Colonic mucosa (tissue), 4 donors: ENCODE measurements at regions not wholly inside any gene's neighbourhood (a gene's known extent, or its start where the extent isn't known, plus 50 kb on each side); places are given as distances from the start of the nearest gene placed in this dataset.

Source experiments
- DNase-seq: peaks from one replicate; pipeline ENCODE4 v3.0.0-alpha.2; 2020
- H3K27ac ChIP-seq: fragments of 200-600 bp; one replicate; pipeline ENCODE4 v1.8.0; 2021
- H3K27me3 ChIP-seq: fragments of 200-600 bp; one replicate; pipeline ENCODE4 v1.8.0; 2021
- H3K36me3 ChIP-seq: fragments of 200-600 bp; one replicate; pipeline ENCODE4 v1.8.0; 2021
- H3K4me1 ChIP-seq: fragments of 200-600 bp; one replicate; pipeline ENCODE4 v1.8.0; 2021; ENCODE audit warnings: mild to moderate bottlenecking
- H3K4me3 ChIP-seq: fragments of 200-600 bp; one replicate; pipeline ENCODE4 v1.8.0; 2021
- H3K9ac ChIP-seq, 2 donors: one replicate each; pipeline ENCODE4 v1.7.0; 2013; ENCODE audit warnings: control low read depth in 2 of 2, low read depth in 2 of 2, low read length in 2 of 2
- H3K9me3 ChIP-seq: fragments of 200-600 bp; one replicate; pipeline ENCODE4 v1.8.0; 2021
- CTCF ChIP-seq: fragments of 200-600 bp; IDR thresholded peaks from one replicate; pipeline ENCODE4 v1.8.0; 2022; ENCODE audit warnings: antibody characterized with exemption, mild to moderate bottlenecking
- intact Hi-C: fragments of 100-400 bp; cut with DNase I; formaldehyde crosslinking; loops from one replicate; pipeline ENCODE4 v1.14.1; 2022
- donor health status: healthy.
- donor health status: DM: no; HTN: no; CAD: no.
- donor health status: DM: no; HTN: no; CAD: no.

DNA sequence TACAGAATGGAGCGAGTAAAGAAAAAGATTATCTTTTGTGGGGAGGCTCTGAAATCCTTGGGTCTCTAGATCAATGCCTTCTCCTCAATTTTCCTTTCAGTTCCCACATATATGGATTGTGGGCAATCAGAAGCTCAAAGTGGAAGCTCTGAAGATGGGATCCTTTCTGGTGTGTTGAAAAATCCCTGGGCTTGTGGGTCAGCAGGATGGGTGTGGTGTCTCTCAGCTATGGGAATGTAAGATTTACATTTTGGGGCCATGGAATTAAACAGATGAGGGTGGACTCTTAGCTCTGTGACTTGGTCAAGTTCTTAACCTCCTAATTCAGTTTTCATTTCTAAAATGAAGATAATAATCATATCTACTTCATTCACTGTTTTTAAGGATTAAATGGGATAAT is 231.9 kb upstream of the CA10 start:
- H3K36me3 ChIP-seq: no peaks in the 10 kb centered on the region
- intact Hi-C loops: no loop called here
- no peak overlapping the region for H3K9ac ChIP-seq
- TF ChIP-seq CTCF: no peak
- DNase-seq: no peak
- H3K4me3 ChIP-seq: no peak overlapping the region
- no peaks in the 10 kb centered on the region for H3K27me3 ChIP-seq
- no peak overlapping the region for H3K27ac ChIP-seq
- peaks cover 4% of the 10 kb centered on the region for H3K4me1 ChIP-seq
- no peaks in the 10 kb centered on the region for H3K9me3 ChIP-seq

GRCh38 chr17:52389632-52390031 is 231.1 kb upstream of the CA10 start:
- peak overlapping the region; percentile 1 for H3K4me3 ChIP-seq
- H3K27ac ChIP-seq: peak overlapping the region; percentile 10

DNA sequence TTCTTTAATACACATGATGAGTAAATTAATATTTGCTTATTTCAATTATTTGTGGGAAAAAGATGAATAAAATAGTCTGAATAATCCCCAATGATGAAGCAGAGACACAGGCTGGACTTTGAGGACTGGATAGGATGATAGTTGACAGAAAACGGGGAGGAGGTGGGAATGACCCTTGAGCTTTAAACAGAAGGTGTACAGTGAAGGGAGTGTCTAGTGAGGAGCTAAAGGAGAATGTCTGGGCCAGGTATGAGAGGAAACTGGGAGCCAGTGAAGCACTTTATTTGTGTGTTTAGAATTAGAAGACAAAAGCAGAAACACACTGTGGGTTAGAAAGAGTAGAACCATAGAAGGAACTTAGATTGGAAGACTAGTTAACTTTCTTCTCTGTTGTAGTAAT is 230.4 kb upstream of the CA10 start:
- intact Hi-C loops: no loop called here
- Histone ChIP-seq H3K36me3 (no peaks in the 10 kb centered on the region), H3K4me3 (no peak overlapping the region), H3K27ac (peak overlapping the region; percentile 10), H3K9me3 (no peaks in the 10 kb centered on the region), H3K9ac (no peak overlapping the region), H3K27me3 (no peaks in the 10 kb centered on the region), H3K4me1 (peaks cover 4% of the 10 kb centered on the region)
- no peak for TF ChIP-seq CTCF
- peak; percentile 36 for DNase-seq

More at GRCh38 chr17:52389632-52390031, 231.1 kb upstream of the CA10 start:
- DNase-seq: no peak
- no peaks in the 10 kb centered on the region for H3K36me3 ChIP-seq
- H3K27me3 ChIP-seq: no peaks in the 10 kb centered on the region
- TF ChIP-seq CTCF: no peak
- intact Hi-C loops: no loop called here
- no peaks in the 10 kb centered on the region for H3K9me3 ChIP-seq
- peaks cover 4% of the 10 kb centered on the region for H3K4me1 ChIP-seq
- no peak overlapping the region for H3K9ac ChIP-seq

DNA sequence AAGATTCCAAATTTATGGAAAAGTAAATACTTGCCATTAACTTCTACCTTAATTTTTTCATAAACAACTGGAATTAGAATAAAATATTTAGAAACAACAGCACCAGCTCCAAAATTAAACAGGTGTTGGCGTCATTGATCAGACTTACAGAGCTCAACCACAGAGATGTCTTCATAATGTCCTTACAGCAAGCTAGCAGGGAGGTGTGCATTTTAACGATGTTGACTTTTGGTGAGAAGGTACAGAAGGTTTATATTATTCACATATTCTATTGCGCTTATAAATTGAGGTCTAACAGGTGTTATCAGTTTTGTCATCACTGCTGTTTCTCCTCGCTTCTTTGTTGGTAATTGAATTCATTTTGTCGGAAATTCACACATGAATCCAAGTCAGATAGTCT is 226.2 kb upstream of the CA10 start:
- Histone ChIP-seq H3K9me3 (no peaks in the 10 kb centered on the region), H3K27ac (no peak overlapping the region), H3K36me3 (no peaks in the 10 kb centered on the region), H3K4me1 (no peaks in the 10 kb centered on the region), H3K27me3 (no peaks in the 10 kb centered on the region), H3K9ac (no peak overlapping the region), H3K4me3 (no peak overlapping the region)
- no peak for TF ChIP-seq CTCF
- DNase-seq: no peak
- intact Hi-C loops: loop anchor here (5.0 kb wide), 1 partner anchor 88 kb away; no protein-coding TSS in a partner anchor

- no peaks in the 10 kb centered on the region for H3K36me3 ChIP-seq
- no peak overlapping the region for H3K9ac ChIP-seq
- H3K4me3 ChIP-seq: no peak overlapping the region
- H3K27me3 ChIP-seq: no peaks in the 10 kb centered on the region
- peak; percentile 77 for DNase-seq
- H3K27ac ChIP-seq: no peak overlapping the region
- intact Hi-C loops: loop anchor here (5.0 kb wide), 1 partner anchor 89 kb away; no protein-coding TSS in a partner anchor
- TF ChIP-seq CTCF: peak; percentile 66
- no peaks in the 10 kb centered on the region for H3K9me3 ChIP-seq
- no peaks in the 10 kb centered on the region for H3K4me1 ChIP-seq
These were observed 225.1 kb upstream of the CA10 start for GRCh38 chr17:52383493-52384100.
